HG03159 (cell line): ENCODE measurements at regions not wholly inside any gene's neighbourhood (a gene's known extent, or its start where the extent isn't known, plus 50 kb on each side); places are given as distances from the start of the nearest gene placed in this dataset.
A peak's percentile ranks its signal among the peaks of the same experiment; 100 is the strongest.
"Not testable (repeated sequence)": the region's sequence is repeated elsewhere in the genome, so short reads cannot be mapped to it uniquely, and the experiment has no call there.

ENCODE experiments used
- ATAC-seq: cut with Tn5 transposase; IDR thresholded peaks from one replicate; pipeline ENCODE4 v1.9.1; 2021; ENCODE audit warnings: mild to moderate bottlenecking, moderate library complexity; ENCODE audit not compliant: unreplicated experiment

GRCh38 chr2:40680547-40680946 is 228.7 kb upstream of the SLC8A1 start:
- ATAC-seq, result peak; percentile 97

- no peak for ATAC-seq
These were observed 238.1 kb upstream of the SLC8A1 start for GRCh38 chr2:40690036-40690435.

GRCh38 chr2:40690525-40690924 is 238.6 kb upstream of the SLC8A1 start:
- ATAC-seq, result no peak

DNA sequence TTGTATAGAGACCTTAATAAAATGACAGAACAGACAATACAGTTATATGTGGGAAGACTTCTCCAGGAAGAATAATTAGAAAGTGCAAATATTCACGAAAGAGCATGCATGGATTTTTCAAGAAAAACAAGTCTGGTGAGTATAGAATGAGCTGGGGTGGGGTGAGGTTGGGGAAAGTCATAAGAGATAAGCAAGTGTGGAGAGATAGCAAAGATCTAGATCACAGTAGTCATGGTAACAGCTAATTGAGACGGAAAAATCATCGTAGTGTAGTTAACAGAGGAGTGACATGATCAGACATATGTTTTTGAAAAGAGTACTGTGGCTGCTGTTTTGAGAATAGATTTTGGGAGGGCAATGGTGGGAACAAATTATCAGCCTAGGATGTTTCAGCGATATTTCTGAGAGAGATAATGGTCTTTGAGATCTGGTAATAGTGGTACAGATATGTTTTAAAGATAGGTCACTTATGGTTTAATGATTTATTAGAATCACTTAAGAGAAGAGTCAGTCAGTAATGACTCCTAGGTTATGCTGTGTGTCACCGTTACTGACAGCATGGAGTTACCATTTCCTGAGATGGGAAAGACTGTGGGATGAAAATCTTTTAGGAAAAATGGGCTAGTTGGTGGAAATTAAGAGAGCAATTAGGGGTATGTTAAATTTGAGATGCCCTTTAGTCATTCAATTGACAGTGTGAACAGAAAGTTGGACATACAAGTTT is 248.5 kb upstream of the SLC8A1 start:
- ATAC-seq, result no peak

- not testable (repeated sequence) for ATAC-seq
These were observed 260.5 kb upstream of the SLC8A1 start for GRCh38 chr2:40712197-40712894.

DNA sequence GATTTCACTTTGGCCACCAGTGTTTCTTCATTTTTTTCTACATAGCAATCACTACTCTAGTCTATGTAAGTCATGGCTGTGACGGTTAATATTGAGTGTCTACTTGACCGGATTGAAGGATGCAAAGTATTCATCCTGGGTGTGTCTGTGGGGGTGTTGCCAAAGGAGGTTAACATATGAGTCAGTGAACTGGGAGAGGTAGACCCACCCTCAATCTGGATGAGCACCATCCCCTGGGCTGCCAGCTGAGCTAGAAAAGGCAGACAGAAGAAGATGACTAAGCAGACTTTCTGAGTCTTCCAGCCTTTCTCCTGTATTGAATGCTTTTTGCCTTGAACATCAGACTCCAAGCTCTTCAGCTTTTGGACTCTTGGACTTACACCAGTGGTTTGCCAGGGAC is 265.0 kb upstream of the SLC8A1 start:
- no peak for ATAC-seq

GRCh38 chr2:40719414-40719813 is 267.5 kb upstream of the SLC8A1 start:
- ATAC-seq, result no peak

DNA sequence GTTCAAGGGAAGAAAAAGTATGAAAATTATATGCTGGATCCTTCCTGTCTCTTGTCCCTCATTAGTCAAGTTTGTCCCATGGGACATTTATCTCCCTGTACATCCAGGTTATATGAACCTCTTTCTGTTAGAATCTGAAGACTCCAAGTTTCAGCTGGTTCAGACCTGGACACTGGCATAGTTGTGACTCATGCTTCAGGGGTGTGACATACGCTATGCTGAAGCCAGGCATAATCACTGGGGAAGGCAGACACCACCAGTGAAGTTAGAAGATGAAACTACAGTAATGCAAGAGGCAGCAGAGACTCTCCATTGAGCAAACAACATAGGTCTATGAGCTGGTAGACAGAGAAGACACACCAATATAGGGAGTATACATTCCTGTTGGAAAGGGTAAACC is 269.7 kb upstream of the SLC8A1 start:
- ATAC-seq, result no peak

GRCh38 chr2:40723194-40723593 is 271.3 kb upstream of the SLC8A1 start:
- no peak for ATAC-seq

GRCh38 chr2:40725040-40725439 is 273.1 kb upstream of the SLC8A1 start:
- no peak for ATAC-seq

DNA sequence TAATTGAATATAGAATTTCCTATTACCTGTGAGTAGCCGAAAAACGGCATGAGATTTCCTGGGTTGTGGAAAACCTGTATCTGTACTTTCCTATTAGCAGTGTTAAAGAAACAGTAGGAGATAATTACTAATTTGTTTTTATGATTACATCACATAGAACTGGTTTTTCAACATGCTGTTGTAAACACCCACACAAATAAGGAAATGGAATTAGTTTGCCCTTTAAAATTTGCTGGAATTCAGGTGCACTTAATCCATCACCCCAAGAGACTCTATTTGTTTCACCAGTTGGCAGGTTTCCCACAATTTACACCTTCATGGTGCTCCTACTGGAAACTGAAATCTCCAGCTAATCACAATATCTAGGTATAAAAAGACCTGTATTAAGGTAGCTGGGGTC is 274.1 kb upstream of the SLC8A1 start:
- no peak for ATAC-seq

GRCh38 chr2:40734797-40735196 is 282.9 kb upstream of the SLC8A1 start:
- no peak for ATAC-seq

DNA sequence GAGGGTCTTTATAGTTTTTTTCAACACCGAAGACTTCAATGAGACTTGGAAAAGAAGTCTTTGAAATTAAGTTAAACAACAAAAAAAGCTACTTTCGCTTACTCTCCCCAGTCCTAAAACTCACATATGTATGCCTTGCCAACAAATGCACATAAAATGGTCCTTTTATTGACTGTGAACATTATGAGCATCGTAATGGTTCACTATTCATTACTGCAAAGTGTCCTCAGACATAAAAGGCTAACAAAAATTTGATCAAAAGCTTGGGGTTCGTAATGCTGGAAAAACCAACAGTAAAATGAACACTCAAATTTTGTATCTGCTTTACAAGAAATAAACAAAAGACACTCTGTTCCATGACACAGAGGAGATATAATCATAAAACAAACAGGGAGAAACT is 285.3 kb upstream of the SLC8A1 start:
- no peak for ATAC-seq

- ATAC-seq, result no peak
These were observed 288.5 kb upstream of the SLC8A1 start for GRCh38 chr2:40740419-40740818.

DNA sequence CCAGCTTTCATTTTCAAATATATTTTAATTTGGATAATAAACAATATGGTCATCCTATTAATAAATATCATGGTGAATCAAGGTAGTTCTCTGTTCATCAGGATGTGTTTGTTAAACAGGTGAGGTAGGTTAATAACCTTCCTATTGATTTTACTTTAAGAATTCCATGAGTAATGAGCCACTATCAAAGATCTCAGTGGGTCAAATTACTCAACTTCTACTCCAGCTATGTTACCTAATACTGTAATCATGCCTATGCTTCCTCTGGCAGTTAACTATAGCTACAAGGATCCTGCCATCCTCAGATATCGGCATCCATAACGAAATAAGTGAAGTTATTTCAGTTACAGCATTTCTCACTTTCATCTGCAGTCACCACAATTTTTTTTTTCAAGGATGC is 289.6 kb upstream of the SLC8A1 start:
- ATAC-seq, result no peak

DNA sequence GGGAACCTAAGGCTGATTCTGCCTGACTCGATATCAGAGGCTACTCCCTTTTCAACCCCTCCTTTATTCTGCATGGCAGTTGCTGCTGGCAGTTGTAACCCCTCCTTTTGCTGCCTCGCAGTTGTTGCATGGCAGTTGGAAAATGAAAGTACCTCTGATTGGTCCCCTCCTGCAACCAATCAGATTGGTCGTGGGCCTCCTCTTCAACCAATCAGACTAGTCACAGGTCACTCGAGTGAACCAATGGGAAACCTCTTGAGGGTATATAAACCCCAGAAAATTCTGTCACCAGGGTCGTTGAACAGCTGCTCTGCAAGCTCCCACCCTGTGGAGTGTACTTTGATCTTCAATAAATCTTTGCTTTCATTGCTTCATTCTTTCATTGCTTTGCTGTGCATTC is 294.3 kb upstream of the SLC8A1 start:
- no peak for ATAC-seq

DNA sequence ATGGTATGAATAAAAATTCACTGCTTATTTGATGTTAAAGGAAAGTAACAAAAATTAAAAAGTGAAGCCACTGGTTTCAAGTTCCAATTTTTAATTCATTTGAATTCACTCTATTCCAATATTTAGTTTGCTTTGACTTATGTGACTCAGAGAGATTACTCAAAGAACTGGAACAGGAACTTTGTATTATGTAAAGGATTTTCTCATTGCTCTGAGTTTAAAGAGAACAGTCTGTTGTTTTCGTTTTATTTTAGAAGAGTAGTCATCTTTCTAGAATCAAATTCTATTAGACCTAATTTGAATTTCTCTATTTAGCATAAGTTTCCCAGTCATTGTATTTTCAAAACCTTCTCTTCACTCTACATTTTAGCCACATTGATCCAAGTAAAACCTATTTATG is 300.1 kb upstream of the SLC8A1 start:
- no peak for ATAC-seq

DNA sequence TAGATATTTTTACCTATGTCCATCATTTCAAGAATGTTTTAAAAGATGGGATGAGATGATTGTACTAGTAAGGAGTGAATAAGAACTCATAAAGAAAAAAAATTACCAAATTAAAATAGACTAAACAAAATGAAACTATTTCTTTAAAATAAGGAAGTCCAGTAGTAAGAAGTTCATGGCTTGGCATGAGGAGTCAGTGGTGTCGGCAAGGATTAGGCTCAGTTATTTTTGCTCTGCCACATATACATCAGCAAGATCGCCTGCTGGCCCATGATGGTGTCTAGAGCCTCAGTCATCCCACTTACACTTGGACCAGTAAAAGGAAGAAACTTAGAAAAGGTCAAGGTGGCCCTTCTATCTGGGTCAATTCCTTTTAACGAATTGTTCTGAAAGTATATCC is 300.9 kb upstream of the SLC8A1 start:
- no peak for ATAC-seq

GRCh38 chr2:40754912-40755311 is 303.0 kb upstream of the SLC8A1 start:
- no peak for ATAC-seq

- no peak for ATAC-seq
These were observed 306.7 kb upstream of the SLC8A1 start for GRCh38 chr2:40758401-40759155.

DNA sequence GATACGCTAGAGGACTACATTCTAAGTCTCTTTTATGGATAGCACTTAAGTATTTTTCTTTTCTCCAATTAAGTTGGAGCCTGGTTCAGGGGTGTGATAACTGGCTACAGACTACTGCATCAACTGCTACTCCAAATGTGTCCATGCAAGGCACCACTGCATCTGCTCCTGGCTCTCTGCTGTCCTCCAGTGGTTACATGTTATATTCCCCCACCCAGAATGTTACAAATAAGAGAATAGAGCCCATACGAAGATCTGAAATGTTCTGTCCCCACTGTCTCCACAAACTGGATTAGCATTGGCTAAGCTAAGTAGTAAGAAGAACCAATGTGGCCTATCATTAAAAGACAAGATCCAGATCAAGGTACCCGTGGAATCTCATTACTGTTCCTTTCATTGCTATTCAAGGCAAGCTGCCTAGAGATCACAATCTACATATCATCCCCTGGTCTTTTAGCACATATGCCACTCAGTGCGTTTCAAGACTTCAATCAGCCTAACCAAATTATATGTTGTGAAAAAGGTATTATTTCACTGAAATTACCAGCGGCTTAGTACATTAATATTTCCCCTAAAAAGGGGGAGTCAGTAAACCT is 308.3 kb upstream of the SLC8A1 start:
- peak; percentile 61 for ATAC-seq

DNA sequence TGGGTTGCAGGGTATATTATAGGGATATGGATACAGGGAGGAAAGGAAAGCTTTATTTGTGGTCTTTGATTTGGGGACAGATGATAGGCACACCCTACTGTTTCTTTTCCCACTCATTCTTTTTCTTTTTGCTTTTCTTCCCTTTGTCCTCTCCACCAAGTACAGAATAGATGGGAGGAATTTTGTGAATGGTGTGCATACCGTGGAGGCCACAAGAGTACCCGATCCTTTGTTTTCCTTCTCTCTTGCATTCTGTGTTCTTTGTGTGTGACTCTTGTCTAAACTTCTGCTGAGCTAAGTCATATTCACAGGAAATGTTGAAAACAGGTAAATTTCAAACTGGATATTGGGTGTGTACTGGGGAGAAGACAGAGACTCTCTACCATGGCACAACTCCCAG is 321.4 kb upstream of the SLC8A1 start:
- no peak for ATAC-seq
